NCI-H460 (cell line): ENCODE measurements at regions not wholly inside any gene's neighbourhood (a gene's known extent, or its start where the extent isn't known, plus 50 kb on each side); places are given as distances from the start of the nearest gene placed in this dataset.
A peak's percentile ranks its signal among the peaks of the same experiment; 100 is the strongest.
"Not testable (repeated sequence)": the region's sequence is repeated elsewhere in the genome, so short reads cannot be mapped to it uniquely, and the experiment has no call there.

Source experiments
- DNase-seq: peaks from one replicate; pipeline ENCODE4 v3.0.0-alpha.2; 2016; ENCODE audit warnings: low read depth; ENCODE audit errors: extremely low read depth

GRCh38 chr5:25033658-25034057, 388.9 kb upstream of the CDH10 start:
- no peak for DNase-seq

- no peak for DNase-seq
These were observed 384.2 kb upstream of the CDH10 start for GRCh38 chr5:25029004-25029403.

- no peak for DNase-seq
These were observed 382.7 kb upstream of the CDH10 start for GRCh38 chr5:25027526-25027925.

- DNase-seq: no peak
These were observed 382.3 kb upstream of the CDH10 start for GRCh38 chr5:25027061-25027460.

GRCh38 chr5:25025831-25026230, 381.1 kb upstream of the CDH10 start:
- DNase-seq: no peak

- DNase-seq: no peak
These were observed 375.7 kb upstream of the CDH10 start for GRCh38 chr5:25020454-25020853.

- DNase-seq: no peak
These were observed 364.3 kb upstream of the CDH10 start for GRCh38 chr5:25009063-25009462.

GRCh38 chr5:25006734-25007133, 362.0 kb upstream of the CDH10 start:
- peak; percentile 69 for DNase-seq

- DNase-seq: no peak
These were observed 361.5 kb upstream of the CDH10 start for GRCh38 chr5:25006237-25006636.

- no peak for DNase-seq
These were observed 360.7 kb upstream of the CDH10 start for GRCh38 chr5:25005431-25005830.

- no peak for DNase-seq
These were observed 357.6 kb upstream of the CDH10 start for GRCh38 chr5:25002371-25002770.

- DNase-seq: no peak
These were observed 355.0 kb upstream of the CDH10 start for GRCh38 chr5:24999732-25000131.

- no peak for DNase-seq
These were observed 353.9 kb upstream of the CDH10 start for GRCh38 chr5:24998641-24999040.

GRCh38 chr5:24986326-24986725, 341.5 kb upstream of the CDH10 start:
- no peak for DNase-seq

GRCh38 chr5:24978552-24978951, 333.8 kb upstream of the CDH10 start:
- not testable (repeated sequence) for DNase-seq

- no peak for DNase-seq
These were observed 318.8 kb upstream of the CDH10 start for GRCh38 chr5:24963611-24964010.

- no peak for DNase-seq
These were observed 278.6 kb upstream of the CDH10 start for GRCh38 chr5:24923400-24923799.

- DNase-seq: no peak
These were observed 273.9 kb upstream of the CDH10 start for GRCh38 chr5:24918676-24919075.

GRCh38 chr5:24916863-24917262, 272.1 kb upstream of the CDH10 start:
- DNase-seq: no peak

- DNase-seq: no peak
These were observed 264.4 kb upstream of the CDH10 start for GRCh38 chr5:24909210-24909609.

GRCh38 chr5:24906689-24907088, 261.9 kb upstream of the CDH10 start:
- no peak for DNase-seq

GRCh38 chr5:24904981-24905517, 260.3 kb upstream of the CDH10 start:
- DNase-seq: peak; percentile 31

- DNase-seq: no peak
These were observed 254.4 kb upstream of the CDH10 start for GRCh38 chr5:24899180-24899579.
